NCI-H2107 treated with DMSO at 0.1 percent for 48 hours (cell line): ENCODE measurements at regions not wholly inside any gene's neighbourhood (a gene's known extent, or its start where the extent isn't known, plus 50 kb on each side); places are given as distances from the start of the nearest gene placed in this dataset.
A peak's percentile ranks its signal among the peaks of the same experiment; 100 is the strongest.
"Not testable (repeated sequence)": the region's sequence is repeated elsewhere in the genome, so short reads cannot be mapped to it uniquely, and the experiment has no call there.

Experiments
- DNase-seq: peaks from one replicate; lab custom pipeline; 2025; ENCODE audit not compliant: unreplicated experiment; lab: John Stamatoyannopoulos, UW

DNA sequence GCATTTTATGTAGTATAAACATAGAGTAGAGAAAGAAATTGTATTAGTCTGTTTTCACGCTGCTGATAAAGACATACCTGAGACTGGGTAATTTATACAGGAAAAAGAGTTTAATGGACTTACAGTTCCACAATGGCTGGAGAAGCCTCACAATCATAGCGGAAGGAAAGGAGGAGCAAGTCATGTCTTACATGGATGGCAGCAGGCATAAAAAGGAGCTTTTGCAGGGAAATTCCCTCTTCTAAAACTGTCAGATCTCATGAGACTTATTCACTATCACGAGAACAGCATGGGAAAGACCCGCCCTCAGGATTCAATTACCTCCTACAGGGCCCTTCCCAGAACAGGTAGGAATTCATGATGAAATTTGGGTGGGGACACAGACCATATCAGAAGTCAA is 98.1 kb downstream of the ARRDC3 start:
- not testable (repeated sequence) for DNase-seq

DNA sequence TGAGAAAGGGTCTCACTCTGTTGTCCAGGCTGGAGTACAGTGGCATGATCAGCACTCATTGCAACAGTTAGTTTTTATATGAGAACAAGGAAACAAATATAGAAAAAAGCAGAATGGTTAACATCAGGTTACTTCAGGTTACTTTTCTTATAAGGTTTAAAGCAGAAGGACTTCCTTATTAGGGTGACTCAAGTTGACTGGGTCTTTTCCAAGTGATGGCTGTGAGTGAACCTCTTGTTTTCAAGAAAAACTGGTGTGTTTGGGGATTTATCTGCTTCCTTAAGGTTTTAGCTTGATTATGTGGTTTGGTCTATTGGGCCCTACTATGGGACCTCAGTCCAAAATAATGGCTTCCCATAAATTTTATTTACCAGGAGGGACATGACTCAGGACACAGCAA is 99.2 kb downstream of the ARRDC3 start:
- no peak for DNase-seq

DNA sequence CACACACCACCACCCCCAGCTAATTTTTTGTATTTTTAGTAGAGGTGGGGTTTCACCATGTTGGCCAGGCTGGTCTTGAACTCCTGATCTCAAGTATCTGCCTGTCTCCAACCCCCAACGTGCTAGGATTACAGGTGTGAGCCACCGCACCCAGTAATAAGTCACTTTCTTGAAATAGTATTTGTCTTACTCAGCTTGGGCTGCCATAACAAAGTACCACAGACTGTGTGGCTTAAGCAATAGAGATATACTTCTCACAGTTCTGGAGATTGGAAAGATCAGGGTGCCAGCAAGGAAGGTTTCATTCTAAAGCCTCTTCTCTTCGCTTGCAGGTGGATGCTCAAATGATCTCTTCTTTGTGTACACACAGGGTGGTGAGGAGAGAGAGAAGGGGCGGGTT is 99.8 kb downstream of the ARRDC3 start:
- no peak for DNase-seq

DNA sequence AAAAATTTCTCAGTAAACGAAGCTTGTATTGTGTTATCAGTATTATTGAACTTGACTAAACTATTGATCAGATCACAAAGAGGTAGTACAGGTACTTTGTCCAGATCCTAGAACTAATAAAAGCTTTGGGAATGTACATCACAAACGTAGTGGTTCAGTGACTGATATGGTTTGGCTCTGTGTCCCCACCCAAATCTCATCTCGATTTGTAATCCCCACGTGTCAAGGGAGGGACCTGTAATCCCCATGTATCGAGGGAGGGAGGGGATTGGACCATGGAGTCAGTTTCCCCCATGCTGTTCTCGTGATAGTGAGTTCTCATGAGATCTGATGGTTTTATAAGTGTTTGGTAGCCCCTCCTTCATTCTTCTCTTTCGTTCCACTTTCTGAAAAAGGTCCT is 100.9 kb downstream of the ARRDC3 start:
- no peak for DNase-seq

DNA sequence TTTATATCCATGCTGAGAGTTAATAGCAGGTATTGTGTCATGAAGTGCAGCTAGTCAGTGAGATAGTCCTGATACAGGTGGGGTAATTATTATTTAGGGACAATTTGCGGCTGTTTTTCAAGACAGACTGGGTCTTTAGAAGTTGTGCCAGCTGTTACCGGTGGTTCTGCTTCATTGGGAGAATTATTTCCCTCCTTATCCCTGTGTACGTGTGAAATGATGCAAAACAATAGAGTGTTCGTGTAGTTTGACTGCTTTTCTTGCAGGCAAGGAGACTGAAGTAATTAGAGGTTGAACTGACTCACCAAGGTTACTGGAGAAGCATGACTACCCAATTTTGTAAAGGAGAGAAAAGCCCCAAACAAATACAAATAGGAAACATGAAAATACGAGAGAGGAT is 101.7 kb downstream of the ARRDC3 start:
- DNase-seq = peak; percentile 44

GRCh38 chr5:91280362-91281269 is 102.5 kb downstream of the ARRDC3 start:
- DNase-seq = peak; percentile 28

DNA sequence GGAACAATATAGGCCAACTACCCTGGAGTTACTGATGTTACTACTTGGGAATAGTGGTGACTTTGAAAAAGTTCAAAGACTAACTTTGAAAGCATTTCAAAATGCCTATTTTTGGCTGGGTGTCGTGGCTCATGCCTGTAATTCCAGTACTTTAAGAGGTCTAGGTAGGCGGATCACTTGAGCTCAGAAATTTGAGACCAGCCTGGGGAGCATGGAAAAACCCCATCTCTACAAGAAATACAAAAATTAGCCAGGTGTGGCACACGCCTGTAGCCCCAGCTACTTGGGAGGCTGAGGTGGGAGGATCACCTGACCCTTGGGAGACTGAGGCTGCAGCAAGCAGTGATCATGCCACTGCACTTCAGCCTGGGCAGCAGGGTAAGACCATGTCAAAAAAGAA is 105.3 kb downstream of the ARRDC3 start:
- no peak for DNase-seq

GRCh38 chr5:91277093-91277626 is 106.0 kb downstream of the ARRDC3 start:
- DNase-seq = no peak

DNA sequence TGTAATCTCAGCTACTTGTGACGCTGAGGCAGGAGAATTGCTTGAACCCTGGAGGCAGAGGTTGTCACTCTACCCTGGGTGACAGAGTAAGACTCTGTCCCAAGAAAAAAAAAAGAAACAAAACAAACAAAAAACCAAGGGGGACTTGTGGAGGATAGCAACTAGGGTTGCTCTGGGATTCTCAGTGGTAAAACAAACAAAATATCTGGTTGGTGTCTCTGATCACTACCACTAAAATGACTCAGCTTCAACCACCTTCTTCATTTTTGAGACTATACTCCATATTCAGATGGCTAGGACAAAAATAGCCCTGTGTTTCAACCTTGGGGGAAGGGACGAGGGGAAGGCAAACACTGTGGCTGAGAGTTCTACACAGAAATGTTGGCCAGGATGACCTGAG is 110.3 kb downstream of the ARRDC3 start:
- no peak for DNase-seq

DNA sequence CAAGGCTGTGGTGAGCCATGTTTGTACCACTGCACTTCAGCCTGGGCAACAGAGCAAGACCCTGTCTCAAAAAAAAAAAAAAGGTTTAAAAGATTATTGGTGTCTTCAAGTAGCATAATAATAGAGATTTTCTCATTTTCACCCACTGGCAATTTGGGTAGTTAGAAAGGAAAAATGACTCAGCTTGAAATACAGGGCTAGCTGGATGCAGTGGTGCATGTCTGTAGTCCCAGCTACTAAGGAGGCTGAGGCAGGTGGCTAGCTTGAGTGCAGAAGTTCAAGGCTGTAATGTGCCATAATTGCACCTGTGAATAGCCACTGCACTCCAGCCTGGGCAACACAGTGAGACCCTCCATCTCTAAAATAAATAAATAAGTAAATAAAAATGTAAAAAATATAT is 111.1 kb downstream of the ARRDC3 start:
- DNase-seq = no peak

DNA sequence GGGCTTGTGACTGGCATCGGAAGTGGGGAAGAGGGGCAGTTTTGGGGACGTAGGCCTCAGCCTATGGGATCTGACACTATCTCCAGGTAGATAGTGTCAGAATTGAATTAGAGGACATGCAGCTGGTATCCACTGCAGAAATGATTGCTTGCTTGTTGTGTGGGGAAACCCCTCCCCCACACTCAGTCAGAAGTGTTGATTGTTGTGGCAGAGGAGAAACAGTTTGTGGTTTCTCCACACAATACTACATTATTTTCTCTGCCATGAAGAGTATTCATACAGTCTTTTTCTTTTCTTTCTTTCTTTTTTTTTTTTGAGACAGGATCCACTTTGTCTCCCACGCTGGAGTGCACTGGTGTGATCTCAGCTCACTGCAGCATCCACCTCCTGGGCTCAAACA is 113.9 kb downstream of the ARRDC3 start:
- DNase-seq = peak; percentile 27

- DNase-seq = no peak
Measured at GRCh38 chr5:91266184-91266705, 116.9 kb downstream of the ARRDC3 start.

DNA sequence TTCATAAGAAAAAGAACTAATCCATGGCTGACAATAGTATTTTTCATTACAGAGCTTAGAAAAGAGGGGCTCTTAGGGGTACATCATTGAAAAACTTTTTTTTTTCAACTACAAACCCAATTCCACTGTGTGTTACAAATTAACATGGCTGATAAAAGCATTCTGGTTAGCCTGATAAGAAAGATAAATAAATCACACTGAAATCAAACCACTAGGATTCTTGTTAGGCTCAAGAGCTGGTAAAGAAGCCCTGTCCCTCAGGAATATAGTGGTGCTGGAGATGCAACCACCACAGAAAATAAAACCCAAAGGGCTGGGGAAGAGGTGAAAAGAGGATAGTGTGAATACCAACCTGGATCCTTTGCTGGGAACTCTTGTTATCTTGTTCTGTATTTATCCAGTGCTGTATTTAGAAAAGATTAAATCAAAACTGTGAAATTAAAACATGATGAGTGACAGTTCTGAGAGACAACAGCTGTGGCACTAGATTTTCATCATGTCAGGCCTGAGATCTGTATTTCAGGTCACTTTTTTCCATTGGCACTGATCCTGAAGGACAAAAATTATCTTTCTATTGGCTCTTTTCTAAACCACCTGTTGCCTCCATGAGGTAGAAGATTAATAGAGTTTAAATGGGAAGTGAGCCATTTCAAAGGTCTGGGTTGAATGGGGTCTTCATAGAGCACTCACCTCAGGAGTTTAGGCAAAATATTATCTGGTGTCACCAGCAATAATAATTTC is 118.6 kb downstream of the ARRDC3 start:
- DNase-seq = no peak

DNA sequence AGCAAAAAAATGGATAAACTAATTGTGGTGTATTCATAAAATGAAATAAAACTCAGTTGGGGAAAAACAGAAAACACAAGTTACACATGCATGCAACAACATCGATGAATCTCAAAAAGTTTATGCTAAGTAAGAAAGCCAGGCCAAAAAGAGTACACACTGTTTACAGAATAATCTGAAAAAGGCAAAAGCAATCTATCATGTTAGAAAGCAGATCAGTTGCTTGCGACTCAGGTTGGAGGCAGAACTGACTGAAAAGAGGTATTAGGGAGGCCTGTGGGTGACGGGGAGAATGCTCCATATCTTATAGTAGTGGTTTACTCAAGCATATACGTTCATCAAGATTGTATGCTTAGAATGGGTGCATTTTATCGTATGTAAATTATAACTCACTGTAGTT is 119.2 kb downstream of the ARRDC3 start:
- DNase-seq = no peak

DNA sequence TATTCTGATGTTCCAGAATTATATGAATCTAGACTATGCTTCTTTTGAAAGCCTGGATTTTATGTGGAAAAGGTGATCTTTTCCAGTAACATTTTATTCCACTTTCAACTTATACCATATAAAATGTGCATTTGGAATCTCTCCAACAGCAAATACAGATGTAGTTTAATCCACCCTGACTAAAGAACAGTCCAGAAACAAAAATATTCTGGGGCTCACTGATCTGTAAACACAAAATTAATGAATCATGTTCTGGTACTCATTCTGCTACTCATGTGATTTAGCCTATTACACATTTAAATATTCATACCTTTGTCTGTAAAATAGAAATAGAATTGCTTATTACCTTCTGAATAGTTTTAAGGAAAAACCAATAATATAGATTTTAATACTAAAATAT is 125.8 kb downstream of the ARRDC3 start:
- DNase-seq = no peak

DNA sequence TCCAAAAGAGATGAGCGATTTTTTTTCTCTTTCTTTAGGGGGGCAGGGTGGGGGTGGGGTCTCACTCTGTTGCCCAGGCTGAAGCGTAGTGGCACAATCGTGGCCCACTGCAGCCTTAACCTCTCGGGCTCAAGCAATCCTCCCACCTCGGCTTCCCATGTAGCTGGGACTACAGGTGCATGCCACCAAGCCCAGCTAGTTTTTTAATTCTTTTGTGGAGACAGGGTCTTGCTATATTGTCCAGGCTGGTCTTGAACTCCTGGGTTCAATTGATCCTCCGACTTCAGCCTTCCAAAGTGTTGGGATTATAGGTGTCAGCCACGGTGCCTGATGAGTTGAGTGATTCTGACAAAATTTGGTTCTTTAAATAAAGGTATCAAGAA is 127.0 kb downstream of the ARRDC3 start:
- no peak for DNase-seq

GRCh38 chr5:91255396-91256141 is 127.5 kb downstream of the ARRDC3 start:
- DNase-seq = no peak

DNA sequence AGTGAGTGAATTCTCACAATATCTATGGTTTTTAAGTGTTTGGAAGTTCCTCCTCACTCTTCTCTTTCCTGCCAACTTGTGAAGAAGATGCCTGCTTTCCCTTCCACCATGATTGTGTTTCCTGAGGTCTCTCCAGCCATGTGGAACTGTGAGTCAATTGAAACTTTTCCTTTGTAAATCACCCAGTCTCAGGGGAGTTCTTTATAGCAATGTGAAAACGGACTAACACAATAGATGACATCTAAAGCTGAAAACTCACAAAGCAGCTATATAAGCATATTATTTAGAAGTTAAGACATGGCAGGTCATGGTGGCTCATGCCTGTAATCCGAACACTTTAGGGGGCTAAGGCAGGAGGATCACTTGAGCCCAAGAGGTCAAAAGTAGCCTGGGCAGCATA is 130.2 kb downstream of the ARRDC3 start:
- peak; percentile 0 for DNase-seq

GRCh38 chr5:91245871-91246270 is 137.2 kb downstream of the ARRDC3 start:
- no peak for DNase-seq

- no peak for DNase-seq
Measured at GRCh38 chr5:91245074-91245452, 138.1 kb downstream of the ARRDC3 start.

GRCh38 chr5:91244380-91245073 is 138.6 kb downstream of the ARRDC3 start:
- DNase-seq = no peak
